Breast epithelium (tissue), 4 donors: ENCODE measurements at regions not wholly inside any gene's neighbourhood (a gene's known extent, or its start where the extent isn't known, plus 50 kb on each side); places are given as distances from the start of the nearest gene placed in this dataset.
"Not testable (repeated sequence)": the region's sequence is repeated elsewhere in the genome, so short reads cannot be mapped to it uniquely, and the experiment has no call there.

Experiments used
- DNase-seq, 2 donors: peaks; one replicate each; pipeline ENCODE4 v3.0.0-alpha.2; 2019; ENCODE audit warnings: low spot score in 2 of 2
- H3K27ac ChIP-seq, 2 donors: fragments of 200-600 bp; sonication (generic) in 1 of 2; one replicate each; pipeline ENCODE4 v1.5.1; 2016 to 2019; ENCODE audit warnings: mild to moderate bottlenecking in 1 of 2
- H3K27me3 ChIP-seq, 2 donors: fragments of 200-600 bp; sonication (generic) in 1 of 2; one replicate each; pipeline versions ENCODE4 v1.5.1 to v1.6.0; 2017 to 2019; ENCODE audit warnings: control low read depth in 1 of 2, mild to moderate bottlenecking in 1 of 2
- H3K36me3 ChIP-seq: fragments of 200-600 bp; one replicate; pipeline ENCODE4 v1.5.1; 2019
- H3K4me1 ChIP-seq, 2 donors: fragments of 200-600 bp; sonication (generic); one replicate each; pipeline ENCODE4 v1.5.1; 2016 to 2019; ENCODE audit warnings: control low read depth in 1 of 2
- H3K4me3 ChIP-seq, 3 donors: fragments of 200-600 bp; sonication (generic); 1 replicate in 2 of 3; 2 replicates in 1 of 3; pipeline ENCODE4 v1.5.1; 2016 to 2019; ENCODE audit warnings: mild to moderate bottlenecking in 3 of 3, moderate library complexity in 2 of 3
- H3K9me3 ChIP-seq, 2 donors: fragments of 200-600 bp; sonication (generic) in 1 of 2; one replicate each; pipeline ENCODE4 v1.5.1; 2016 to 2019; ENCODE audit warnings: control low read depth in 1 of 2
- POLR2A ChIP-seq: fragments of 450-650 bp; IDR thresholded peaks from one replicate; pipeline ENCODE4 v1.6.1; 2016; ENCODE audit warnings: antibody characterized with exemption, mild to moderate bottlenecking, moderate library complexity
- POLR2AphosphoS5 ChIP-seq, 3 donors: sonication (generic); formaldehyde crosslinking; IDR thresholded peaks; one replicate each; pipeline ENCODE4 v1.6.1; 2017; ENCODE audit warnings: antibody characterized with exemption in 3 of 3
- intact Hi-C: fragments of 100-400 bp; cut with DNase I; formaldehyde crosslinking; loops from one replicate; pipeline ENCODE4 v1.15.1; 2023; ENCODE audit warnings: low total_unique reads
- TF ChIP-seq, protein P1 (sequence below), 3 donors: fragments of 450-650 bp; IDR thresholded peaks; one replicate each; pipeline ENCODE4 v1.5.1; 2016 to 2017; ENCODE audit warnings: antibody characterized with exemption in 3 of 3, mild to moderate bottlenecking in 3 of 3, moderate library complexity in 3 of 3

DNA sequence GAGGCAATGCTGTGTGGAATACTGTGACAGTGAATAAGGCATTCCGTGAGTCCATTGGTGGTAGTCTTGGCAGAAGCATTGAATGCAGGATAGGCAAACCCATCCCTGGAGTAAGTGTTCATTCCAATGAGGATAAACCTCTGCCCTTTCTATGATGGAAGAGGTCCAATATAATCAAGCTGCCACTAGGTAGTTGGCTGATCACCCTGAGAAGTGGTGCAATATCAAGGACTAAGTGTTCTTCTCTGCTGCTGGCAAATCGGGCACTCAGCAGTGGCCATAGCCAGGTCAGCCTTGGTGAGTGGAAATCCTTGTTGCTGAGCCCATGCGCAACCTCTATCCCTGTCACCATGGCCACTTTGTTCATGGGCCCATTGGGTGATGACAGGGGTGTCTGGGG is 70.1 kb downstream of the FBXO4 start:
- no peak for TF ChIP-seq POLR2A
- TF ChIP-seq POLR2AphosphoS5 (IDR thresholded peaks at IDR 0.05): no peak
- TF ChIP-seq, protein P1, sequence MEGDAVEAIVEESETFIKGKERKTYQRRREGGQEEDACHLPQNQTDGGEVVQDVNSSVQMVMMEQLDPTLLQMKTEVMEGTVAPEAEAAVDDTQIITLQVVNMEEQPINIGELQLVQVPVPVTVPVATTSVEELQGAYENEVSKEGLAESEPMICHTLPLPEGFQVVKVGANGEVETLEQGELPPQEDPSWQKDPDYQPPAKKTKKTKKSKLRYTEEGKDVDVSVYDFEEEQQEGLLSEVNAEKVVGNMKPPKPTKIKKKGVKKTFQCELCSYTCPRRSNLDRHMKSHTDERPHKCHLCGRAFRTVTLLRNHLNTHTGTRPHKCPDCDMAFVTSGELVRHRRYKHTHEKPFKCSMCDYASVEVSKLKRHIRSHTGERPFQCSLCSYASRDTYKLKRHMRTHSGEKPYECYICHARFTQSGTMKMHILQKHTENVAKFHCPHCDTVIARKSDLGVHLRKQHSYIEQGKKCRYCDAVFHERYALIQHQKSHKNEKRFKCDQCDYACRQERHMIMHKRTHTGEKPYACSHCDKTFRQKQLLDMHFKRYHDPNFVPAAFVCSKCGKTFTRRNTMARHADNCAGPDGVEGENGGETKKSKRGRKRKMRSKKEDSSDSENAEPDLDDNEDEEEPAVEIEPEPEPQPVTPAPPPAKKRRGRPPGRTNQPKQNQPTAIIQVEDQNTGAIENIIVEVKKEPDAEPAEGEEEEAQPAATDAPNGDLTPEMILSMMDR (IDR thresholded peaks at IDR 0.05): no peak
- intact Hi-C loops: no loop called here

DNA sequence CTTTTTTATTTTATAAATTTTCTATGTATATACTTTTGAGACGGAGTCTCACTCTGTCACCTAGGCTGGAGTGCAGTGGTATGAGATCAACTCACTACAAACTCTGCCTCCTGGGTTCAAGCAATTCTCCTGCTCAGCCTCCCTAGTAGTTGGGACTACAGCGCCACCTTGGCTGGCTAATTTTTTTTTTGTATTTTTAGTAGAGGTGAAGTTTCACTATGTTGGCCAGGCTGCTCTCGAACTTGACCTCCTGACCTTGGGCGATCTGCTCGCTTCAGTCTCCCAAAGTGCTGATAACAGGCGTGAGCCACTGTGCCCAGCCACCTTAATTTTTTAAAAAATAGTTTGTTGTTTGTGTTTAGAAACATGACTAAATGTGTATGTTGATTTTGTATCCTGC is 76.6 kb downstream of the FBXO4 start:
- H3K36me3 ChIP-seq: no peaks in the 10 kb centered on the region
- intact Hi-C loops: no loop called here
- H3K27ac ChIP-seq: no peak overlapping the region
- H3K9me3 ChIP-seq: peaks cover 0 to 15% of the 10 kb centered on the region in 2 donors
- H3K4me1 ChIP-seq: no peaks in the 10 kb centered on the region
- H3K4me3 ChIP-seq: no peak overlapping the region
- TF ChIP-seq POLR2AphosphoS5 (IDR thresholded peaks at IDR 0.05) (no peak), POLR2A (no peak)
- TF ChIP-seq, protein P1 (IDR thresholded peaks at IDR 0.05): no peak
- no peaks in the 10 kb centered on the region for H3K27me3 ChIP-seq
- DNase-seq: no peak

More for the DNA sequence above, 70.1 kb downstream of the FBXO4 start:
- H3K9me3 ChIP-seq: peaks cover 0 to 15% of the 10 kb centered on the region in 2 donors
- H3K4me3 ChIP-seq: no peak overlapping the region
- H3K36me3 ChIP-seq: no peaks in the 10 kb centered on the region
- H3K27ac ChIP-seq: no peak overlapping the region
- no peaks in the 10 kb centered on the region for H3K4me1 ChIP-seq
- no peaks in the 10 kb centered on the region for H3K27me3 ChIP-seq
- DNase-seq: no peak

DNA sequence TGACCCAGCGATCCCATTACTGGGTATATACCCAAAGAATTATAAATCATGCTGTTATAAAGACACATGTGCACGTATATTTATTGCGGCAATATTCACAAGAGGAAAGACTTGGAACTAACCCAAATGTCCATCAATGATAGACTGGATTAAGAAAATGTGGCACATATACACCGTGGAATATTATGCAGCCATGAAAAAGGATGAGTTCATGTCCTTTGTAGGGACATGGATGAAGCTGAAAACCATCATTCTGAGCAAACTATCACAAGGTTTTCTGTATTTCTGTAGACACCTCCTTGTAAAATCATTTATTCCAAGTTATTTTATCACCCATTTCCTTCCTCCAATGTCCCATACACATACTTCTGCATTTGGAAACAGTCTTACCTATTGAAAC is 78.8 kb downstream of the FBXO4 start:
- H3K9me3 ChIP-seq, DNase-seq, intact Hi-C loops, H3K4me3 ChIP-seq, H3K27me3 ChIP-seq, H3K27ac ChIP-seq, H3K4me1 ChIP-seq, H3K36me3 ChIP-seq: not testable (repeated sequence)

DNA sequence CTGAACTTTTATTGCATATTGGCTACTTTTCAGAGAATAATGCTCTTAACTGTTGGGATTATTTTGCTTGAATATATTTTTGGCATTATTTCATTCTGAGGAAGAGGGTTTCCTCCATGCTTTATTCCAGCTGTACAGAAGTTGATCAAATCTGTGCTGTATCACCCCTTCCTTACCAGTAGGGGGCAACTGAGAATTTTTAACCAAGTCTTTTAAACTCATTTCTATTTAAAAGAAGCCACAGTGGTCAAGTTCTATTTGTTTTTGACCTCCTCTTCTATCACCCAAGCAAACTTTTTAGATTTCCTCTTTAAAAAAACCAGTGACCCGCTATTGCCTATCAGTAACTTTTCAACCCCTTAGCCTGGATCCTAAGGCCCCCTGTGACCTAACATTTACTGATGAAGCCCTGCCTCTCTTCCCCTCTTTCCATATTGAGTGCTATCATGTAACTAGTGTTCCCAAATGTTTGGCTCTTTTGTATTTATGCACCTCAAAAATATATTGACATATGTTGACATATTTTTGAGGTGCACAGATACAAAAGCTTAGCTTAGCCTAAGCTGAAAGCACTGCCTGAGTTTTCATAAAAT is 80.6 kb downstream of the FBXO4 start:
- H3K4me3 ChIP-seq: no peak overlapping the region
- no peaks in the 10 kb centered on the region for H3K36me3 ChIP-seq
- H3K27me3 ChIP-seq: no peaks in the 10 kb centered on the region
- intact Hi-C loops: no loop called here
- no peaks in the 10 kb centered on the region for H3K4me1 ChIP-seq
- H3K27ac ChIP-seq: no peak overlapping the region
- TF ChIP-seq, protein P1 (IDR thresholded peaks at IDR 0.05): peak; percentile 27 to 56 (median 51)
- TF ChIP-seq POLR2AphosphoS5 (IDR thresholded peaks at IDR 0.05): no peak
- H3K9me3 ChIP-seq: no peaks in the 10 kb centered on the region
- DNase-seq: no peak

DNA sequence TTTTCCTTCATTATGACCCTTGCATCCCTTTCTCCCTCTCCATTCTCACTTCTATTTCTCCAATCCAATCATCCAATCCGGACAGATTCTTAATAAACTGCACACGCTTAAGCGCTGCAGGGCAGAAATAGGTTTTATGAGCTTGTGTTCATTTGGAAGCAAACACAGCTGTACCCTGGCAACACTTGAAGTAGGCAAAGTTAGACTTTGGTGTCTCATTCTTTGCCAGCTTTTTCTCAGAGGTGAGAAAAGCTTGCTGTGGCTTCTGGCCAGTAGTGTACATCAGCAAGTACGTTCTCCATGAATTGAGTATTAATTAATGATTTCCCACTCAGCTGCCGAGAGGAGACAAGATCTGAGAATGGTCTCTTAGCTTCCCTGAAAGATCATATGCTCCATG is 88.5 kb downstream of the FBXO4 start:
- H3K36me3 ChIP-seq: no peaks in the 10 kb centered on the region
- TF ChIP-seq POLR2AphosphoS5 (IDR thresholded peaks at IDR 0.05): no peak
- TF ChIP-seq, protein P1 (IDR thresholded peaks at IDR 0.05): no peak
- TF ChIP-seq POLR2A: no peak
- H3K9me3 ChIP-seq: no peaks in the 10 kb centered on the region
- H3K4me1 ChIP-seq: no peaks in the 10 kb centered on the region
- H3K27ac ChIP-seq: no peak overlapping the region
- no peak for DNase-seq
- H3K27me3 ChIP-seq: no peaks in the 10 kb centered on the region
- intact Hi-C loops: no loop called here
- no peak overlapping the region for H3K4me3 ChIP-seq

DNA sequence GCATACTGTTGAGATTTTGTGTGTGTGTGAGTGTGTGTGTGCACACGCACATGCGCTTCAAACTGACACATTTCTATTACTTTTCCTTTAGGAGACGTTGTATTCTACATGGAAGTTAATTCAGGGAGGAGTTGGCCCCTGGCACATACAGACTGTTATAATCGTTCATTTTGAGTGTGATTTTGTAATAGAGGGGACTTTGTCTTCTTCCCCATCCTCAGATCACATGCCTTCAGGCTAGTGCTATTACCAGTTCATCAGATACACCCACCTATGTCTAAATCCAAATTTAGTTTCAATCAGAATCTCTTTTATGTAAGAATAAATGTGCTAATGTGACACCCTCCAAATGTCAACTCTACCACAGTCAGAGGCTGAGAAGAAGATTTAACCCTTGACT is 90.2 kb downstream of the FBXO4 start:
- DNase-seq: no peak
- Histone ChIP-seq H3K4me3 (no peak overlapping the region), H3K4me1 (no peaks in the 10 kb centered on the region), H3K36me3 (no peaks in the 10 kb centered on the region), H3K27me3 (no peaks in the 10 kb centered on the region), H3K9me3 (no peaks in the 10 kb centered on the region), H3K27ac (no peak overlapping the region)
- intact Hi-C loops: no loop called here
- TF ChIP-seq POLR2AphosphoS5 (IDR thresholded peaks at IDR 0.05) (no peak), POLR2A (no peak)
- TF ChIP-seq, protein P1 (IDR thresholded peaks at IDR 0.05): no peak
